SK-N-SH (cell line): ENCODE measurements at regions not wholly inside any gene's neighbourhood (a gene's known extent, or its start where the extent isn't known, plus 50 kb on each side); places are given as distances from the start of the nearest gene placed in this dataset.

Experiments used
- CTCF ChIA-PET: fragments of 300-600, 350-600 bp; formaldehyde crosslinking; extraction: SDS; loops from one replicate; lab custom pipeline; 2021; lab: Yijun Ruan, JAX
- POLR2A ChIA-PET: fragments of 350-600 bp; sonication (Branson Sonifier 250); formaldehyde crosslinking; extraction: SDS; loops from one replicate; lab custom pipeline; 2020; ENCODE audit warnings: antibody characterized with exemption, inconsistent platforms; lab: Yijun Ruan, JAX
- DNase-seq: peaks from one replicate; pipeline ENCODE4 v3.0.0; 2012
- H2AFZ ChIP-seq: fragments of 200-600 bp; sonication (generic); 2 replicates; pipeline ENCODE4 v1.8.1; 2016; ENCODE audit warnings: antibody characterized with exemption, mild to moderate bottlenecking, low read depth
- H3F3A ChIP-seq: fragments of 200-600 bp; sonication (generic); replicated peaks from 2 replicates; pipeline ENCODE3; 2016; ENCODE audit warnings: antibody characterized with exemption, mild to moderate bottlenecking; ENCODE audit not compliant: insufficient read depth
- H3K27ac ChIP-seq, 2 experiments: fragments of 200-500 bp in 1 of 2; fragments of 200-600 bp in 1 of 2; sonication (Bioruptor generic) in 1 of 2; sonication (generic), shearing (Covaris generic) in 1 of 2; 2 replicates each; pipeline versions ENCODE4 v1.5.1 to v1.6.1; 2014 to 2016; ENCODE audit warnings: low read depth in 2 of 2, inconsistent platforms in 1 of 2, low read length in 1 of 2, mild to moderate bottlenecking in 1 of 2, mixed read lengths in 1 of 2
- H3K27me3 ChIP-seq: fragments of 200-600 bp; sonication (generic), shearing (Covaris generic); 2 replicates; pipeline ENCODE4 v1.6.1; 2016; ENCODE audit warnings: mixed run types; ENCODE audit not compliant: insufficient read depth
- H3K36me3 ChIP-seq, 2 experiments: fragments of 200-500 bp in 1 of 2; fragments of 200-600 bp in 1 of 2; sonication (Bioruptor generic) in 1 of 2; sonication (generic) in 1 of 2; replicated peaks in 1 of 2; 2 replicates each; pipeline versions ENCODE3 to v1.5.1; 2014 to 2016; ENCODE audit warnings: low read length in 1 of 2, mild to moderate bottlenecking in 1 of 2; ENCODE audit not compliant: insufficient read depth in 2 of 2, control insufficient read depth in 1 of 2
- H3K4me1 ChIP-seq, 2 experiments: fragments of 200-500 bp in 1 of 2; fragments of 200-600 bp in 1 of 2; sonication (Bioruptor generic) in 1 of 2; sonication (generic), shearing (Covaris generic) in 1 of 2; 2 replicates each; pipeline versions ENCODE4 v1.5.1 to v1.6.1; 2014 to 2016; ENCODE audit warnings: low read depth in 1 of 2, low read length in 1 of 2, mixed run types in 1 of 2; ENCODE audit not compliant: insufficient read depth in 2 of 2, control insufficient read depth in 1 of 2
- H3K4me2 ChIP-seq: fragments of 200-600 bp; sonication (generic), shearing (Covaris generic); 2 replicates; pipeline ENCODE4 v1.6.1; 2017; ENCODE audit warnings: mixed run types
- H3K4me3 ChIP-seq, 2 experiments: fragments of 200-500 bp in 1 of 2; fragments of 200-600 bp in 1 of 2; sonication (Bioruptor generic) in 1 of 2; sonication (generic), shearing (Covaris generic) in 1 of 2; 2 replicates each; pipeline versions ENCODE4 v1.5.1 to v1.8.1; 2014 to 2016; ENCODE audit warnings: low read depth in 2 of 2, inconsistent platforms in 1 of 2, low read length in 1 of 2, mild to moderate bottlenecking in 1 of 2, mixed read lengths in 1 of 2, moderate library complexity in 1 of 2
- H3K79me2 ChIP-seq: fragments of 200-600 bp; sonication (generic); 2 replicates; pipeline ENCODE4 v1.8.1; 2017; ENCODE audit warnings: mild to moderate bottlenecking; ENCODE audit not compliant: insufficient read depth
- H3K9ac ChIP-seq: fragments of 200-600 bp; sonication (generic); 2 replicates; pipeline ENCODE4 v1.6.1; 2017; ENCODE audit warnings: mixed run types
- H3K9me2 ChIP-seq: fragments of 200-600 bp; sonication (generic); 2 replicates; pipeline ENCODE4 v1.6.1; 2017; ENCODE audit warnings: mixed run types
- H3K9me3 ChIP-seq: fragments of 200-600 bp; sonication (generic); 2 replicates; pipeline ENCODE4 v1.6.1; 2017; ENCODE audit warnings: mixed run types, mild to moderate bottlenecking, moderate library complexity
- H4K20me1 ChIP-seq: fragments of 200-600 bp; sonication (generic); 2 replicates; pipeline ENCODE4 v1.6.1; 2017; ENCODE audit warnings: mild to moderate bottlenecking, mixed run types; ENCODE audit not compliant: insufficient read depth
- CTCF ChIP-seq: fragments of 200-600 bp; sonication (generic); IDR thresholded peaks from 2 replicates; pipeline ENCODE4 v1.6.1; 2017; ENCODE audit warnings: antibody characterized with exemption, mild to moderate bottlenecking, moderate library complexity
- EP300 ChIP-seq, 2 experiments: IDR thresholded peaks; 2 replicates each; pipeline versions ENCODE4 v1.4.0 to v1.6.1; 2012; ENCODE audit warnings: borderline replicate concordance in 1 of 2, low read depth in 1 of 2, low read length in 1 of 2
- EZH2phosphoT487 ChIP-seq: fragments of 200-600 bp; sonication (generic); IDR thresholded peaks from 2 replicates; pipeline ENCODE4 v1.6.1; 2017; ENCODE audit warnings: low read depth, mixed run types, mild to moderate bottlenecking, antibody characterized with exemption, moderate library complexity, borderline replicate concordance
- IRF3 ChIP-seq: fragments of 150-350 bp; IDR thresholded peaks from 2 replicates; pipeline ENCODE4 v1.6.1; 2016; ENCODE audit warnings: mild to moderate bottlenecking, low read depth, low read length
- MEF2A ChIP-seq: IDR thresholded peaks from 2 replicates; pipeline ENCODE4 v1.4.0; 2012; ENCODE audit warnings: low read depth, borderline replicate concordance
- RCOR1 ChIP-seq: fragments of 150-350 bp; IDR thresholded peaks from 2 replicates; pipeline ENCODE4 v1.6.1; 2017; ENCODE audit warnings: antibody characterized with exemption, low read length
- REST ChIP-seq: IDR thresholded peaks from 2 replicates; pipeline ENCODE4 v1.6.1; 2012; ENCODE audit warnings: mild to moderate bottlenecking, low read depth, low read length, moderate library complexity
- SIN3A ChIP-seq: IDR thresholded peaks from 2 replicates; pipeline ENCODE4 v1.6.1; 2012; ENCODE audit warnings: low read depth, mild to moderate bottlenecking, low read length, moderate library complexity, borderline replicate concordance
- TCF12 ChIP-seq: IDR thresholded peaks from 2 replicates; pipeline ENCODE4 v1.4.0; 2012
- YY1 ChIP-seq: IDR thresholded peaks from 2 replicates; pipeline ENCODE4 v1.4.0; 2012; ENCODE audit warnings: low read depth, mild to moderate bottlenecking
- WGBS: methylation state at CpG from one replicate; pipeline ENCODE4 v1.1.6; 2017; ENCODE audit warnings: low lambda C conversion rate; 5-methylcytosine and 5-hydroxymethylcytosine counted together
- TF ChIP-seq, protein P1 (sequence below): IDR thresholded peaks from 2 replicates; pipeline ENCODE4 v1.4.0; 2012; ENCODE audit warnings: low read depth, borderline replicate concordance

GRCh38 chr15:72925661-72926060, 126.6 kb upstream of the NEO1 start:
- 58% methylated on average over 2 of the region's 2 CpGs for WGBS
- Histone ChIP-seq H3K27ac (no peak overlapping the region), H3K4me2 (no peak overlapping the region), H3K9ac (no peak overlapping the region), H3K9me3 (no peaks in the 10 kb centered on the region), H3K36me3 (no peaks in the 10 kb centered on the region), H3K79me2 (no peaks in the 10 kb centered on the region), H3K9me2 (no peaks in the 10 kb centered on the region), H3F3A (no peaks in the 10 kb centered on the region), H3K27me3 (no peaks in the 10 kb centered on the region), H3K4me1 (no peaks in the 10 kb centered on the region), H2AFZ (no peak overlapping the region), H4K20me1 (no peaks in the 10 kb centered on the region), H3K4me3 (no peak overlapping the region)
- ChIA-PET CTCF (no interaction called here), POLR2A (no interaction called here)
- TF ChIP-seq YY1 (no peak), TCF12 (no peak), CTCF (no peak), MEF2A (no peak), REST (no peak)
- TF ChIP-seq, protein P1, sequence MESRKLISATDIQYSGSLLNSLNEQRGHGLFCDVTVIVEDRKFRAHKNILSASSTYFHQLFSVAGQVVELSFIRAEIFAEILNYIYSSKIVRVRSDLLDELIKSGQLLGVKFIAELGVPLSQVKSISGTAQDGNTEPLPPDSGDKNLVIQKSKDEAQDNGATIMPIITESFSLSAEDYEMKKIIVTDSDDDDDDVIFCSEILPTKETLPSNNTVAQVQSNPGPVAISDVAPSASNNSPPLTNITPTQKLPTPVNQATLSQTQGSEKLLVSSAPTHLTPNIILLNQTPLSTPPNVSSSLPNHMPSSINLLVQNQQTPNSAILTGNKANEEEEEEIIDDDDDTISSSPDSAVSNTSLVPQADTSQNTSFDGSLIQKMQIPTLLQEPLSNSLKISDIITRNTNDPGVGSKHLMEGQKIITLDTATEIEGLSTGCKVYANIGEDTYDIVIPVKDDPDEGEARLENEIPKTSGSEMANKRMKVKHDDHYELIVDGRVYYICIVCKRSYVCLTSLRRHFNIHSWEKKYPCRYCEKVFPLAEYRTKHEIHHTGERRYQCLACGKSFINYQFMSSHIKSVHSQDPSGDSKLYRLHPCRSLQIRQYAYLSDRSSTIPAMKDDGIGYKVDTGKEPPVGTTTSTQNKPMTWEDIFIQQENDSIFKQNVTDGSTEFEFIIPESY = no peak
- DNase-seq = no peak

DNA sequence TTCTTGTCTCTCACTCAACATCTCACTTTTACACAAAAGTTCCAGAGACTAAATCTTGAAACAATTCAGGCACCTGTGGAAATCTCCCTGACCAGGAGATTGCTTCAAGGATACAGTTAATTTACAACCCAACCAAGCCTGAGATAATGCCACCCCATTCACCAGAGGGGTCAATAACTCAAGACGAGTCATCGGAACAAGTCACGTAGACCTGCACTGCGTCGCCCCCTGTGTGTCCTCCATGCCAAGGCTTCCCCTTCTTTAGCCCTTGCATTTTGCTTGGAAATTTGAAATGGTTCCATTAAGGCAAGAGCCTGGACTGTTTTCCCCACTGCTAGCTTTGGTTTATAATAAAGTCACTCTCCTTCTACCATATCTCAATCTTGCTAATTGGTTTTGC, 129.0 kb upstream of the NEO1 start:
- H3K36me3 ChIP-seq = no peaks in the 10 kb centered on the region
- H3K27ac ChIP-seq = no peak overlapping the region
- H3F3A ChIP-seq = no peaks in the 10 kb centered on the region
- ChIA-PET POLR2A (no interaction called here), CTCF (no interaction called here)
- no peaks in the 10 kb centered on the region for H3K4me1 ChIP-seq
- no peak overlapping the region for H3K9ac ChIP-seq
- H3K79me2 ChIP-seq = no peaks in the 10 kb centered on the region
- no peak overlapping the region for H3K4me3 ChIP-seq
- 66% methylated on average over 5 of the region's 5 CpGs for WGBS
- DNase-seq = no peak
- H3K27me3 ChIP-seq = no peaks in the 10 kb centered on the region
- no peaks in the 10 kb centered on the region for H4K20me1 ChIP-seq
- H3K9me3 ChIP-seq = no peaks in the 10 kb centered on the region
- H3K9me2 ChIP-seq = no peaks in the 10 kb centered on the region
- H3K4me2 ChIP-seq = no peak overlapping the region
- no peak overlapping the region for H2AFZ ChIP-seq
- TF ChIP-seq IRF3 (no peak), SIN3A (no peak), RCOR1 (no peak), EP300 (IDR thresholded peaks at IDR 0.05; ENCODE audit: borderline replicate concordance in 1 of 2, low read depth in 1 of 2, low read length in 1 of 2) (no peak), REST (no peak), EZH2phosphoT487 (no peak)
- TF ChIP-seq, protein P1 = no peak
